IMR-90 (cell line): ENCODE measurements at regions not wholly inside any gene's neighbourhood (a gene's known extent, or its start where the extent isn't known, plus 50 kb on each side); places are given as distances from the start of the nearest gene placed in this dataset.

Experiments
- ATAC-seq: fragments of 200-7000 bp; cut with Tn5 transposase; 2 replicates; pipeline ENCODE4 v1.9.1; 2020; ENCODE audit warnings: low read depth, mild to moderate bottlenecking, moderate library complexity
- BruUV-seq: library from RNA; stranded (reverse); fragments of 400-500 nt; replicated peaks from 2 replicates; lab custom pipeline; 2021; lab: Mats Ljungman, UMichigan
- CTCF ChIA-PET: fragments of 300-600 bp; formaldehyde crosslinking; extraction: SDS; loops from one replicate; lab custom pipeline; 2021; ENCODE audit warnings: antibody characterized with exemption; lab: Yijun Ruan, JAX
- POLR2A ChIA-PET: fragments of 300-600 bp; sonication (Branson Sonifier 250); formaldehyde crosslinking; loops from one replicate; lab custom pipeline; 2022; ENCODE audit warnings: antibody characterized with exemption; ENCODE audit not compliant: unreplicated experiment; lab: Charles Lee
- DNase-seq: peaks from one replicate; pipeline ENCODE4 v3.0.0; 2013
- H2AFZ ChIP-seq: replicated peaks from 2 replicates; pipeline ENCODE3; 2013; ENCODE audit warnings: low read length, mild to moderate bottlenecking; ENCODE audit not compliant: poor library complexity
- H2AK5ac ChIP-seq: 2 replicates; pipeline ENCODE4 v1.6.1; 2013; ENCODE audit warnings: low read depth, low read length, inconsistent platforms
- H2AK9ac ChIP-seq: replicated peaks from 2 replicates; pipeline ENCODE3; 2013; ENCODE audit warnings: mild to moderate bottlenecking, low read depth, low read length, moderate library complexity; ENCODE audit not compliant: poor library complexity
- H2BK120ac ChIP-seq: 2 replicates; pipeline ENCODE4 v1.6.1; 2013; ENCODE audit warnings: low read depth, low read length, inconsistent platforms
- H2BK15ac ChIP-seq: 3 replicates; pipeline ENCODE4 v1.6.1; 2013; ENCODE audit warnings: low read depth, low read length, inconsistent platforms
- H2BK20ac ChIP-seq: 2 replicates; pipeline ENCODE4 v1.6.1; 2013; ENCODE audit warnings: low read depth, mild to moderate bottlenecking, inconsistent platforms, low read length, moderate library complexity
- H2BK5ac ChIP-seq: 2 replicates; pipeline ENCODE4 v1.6.1; 2013; ENCODE audit warnings: mild to moderate bottlenecking, low read depth, low read length, inconsistent platforms; ENCODE audit not compliant: poor library complexity, severe bottlenecking
- H3K14ac ChIP-seq: replicated peaks from 2 replicates; pipeline ENCODE4 v1.6.1; 2013; ENCODE audit warnings: low read depth, low read length, inconsistent platforms
- H3K18ac ChIP-seq: 2 replicates; pipeline ENCODE4 v1.6.1; 2013; ENCODE audit warnings: low read depth, low read length, control low read depth
- H3K23ac ChIP-seq: 2 replicates; pipeline ENCODE4 v1.6.1; 2013; ENCODE audit warnings: low read depth, low read length, inconsistent platforms
- H3K27ac ChIP-seq: 2 replicates; pipeline ENCODE4 v1.5.1; 2013; ENCODE audit warnings: mild to moderate bottlenecking, control low read depth, low read length; ENCODE audit not compliant: insufficient read depth
- H3K27me3 ChIP-seq: 2 replicates; pipeline ENCODE4 v1.6.1; 2013; ENCODE audit warnings: low read length; ENCODE audit not compliant: control insufficient read depth, insufficient read depth
- H3K36me3 ChIP-seq: 2 replicates; pipeline ENCODE4 v1.6.1; 2013; ENCODE audit warnings: low read length, mixed read lengths; ENCODE audit not compliant: control insufficient read depth, insufficient read depth
- H3K4ac ChIP-seq: 2 replicates; pipeline ENCODE4 v1.6.1; 2013; ENCODE audit warnings: low read depth, low read length, inconsistent platforms
- H3K4me1 ChIP-seq: 2 replicates; pipeline ENCODE4 v1.6.1; 2013; ENCODE audit warnings: low read length, mixed read lengths; ENCODE audit not compliant: control insufficient read depth, insufficient read depth
- H3K4me2 ChIP-seq: 2 replicates; pipeline ENCODE4 v1.6.1; 2013; ENCODE audit warnings: low read depth, mild to moderate bottlenecking, control low read depth, low read length, moderate library complexity
- H3K4me3 ChIP-seq: 2 replicates; pipeline ENCODE4 v1.5.1; 2013; ENCODE audit warnings: low read depth, mild to moderate bottlenecking, control low read depth, low read length, moderate library complexity; ENCODE audit not compliant: insufficient read depth
- H3K56ac ChIP-seq: 2 replicates; pipeline ENCODE4 v1.6.1; 2013; ENCODE audit warnings: low read length, inconsistent platforms; ENCODE audit not compliant: insufficient read depth; ENCODE audit errors: extremely low read depth
- H3K79me1 ChIP-seq, 2 experiments: 2 replicates each; pipeline ENCODE4 v1.6.1; 2013; ENCODE audit warnings: low read length in 2 of 2, inconsistent platforms in 1 of 2, low read depth in 1 of 2
- H3K9ac ChIP-seq: 2 replicates; pipeline ENCODE4 v1.6.1; 2013; ENCODE audit warnings: low read depth, low read length, control low read depth
- H3K9me1 ChIP-seq: 2 replicates; pipeline ENCODE4 v1.6.1; 2013; ENCODE audit warnings: low read length, inconsistent platforms; ENCODE audit not compliant: insufficient read depth
- H3K9me3 ChIP-seq: 2 replicates; pipeline ENCODE4 v1.6.1; 2013; ENCODE audit warnings: low read length; ENCODE audit not compliant: control insufficient read depth, insufficient read depth
- H4K20me1 ChIP-seq: 2 replicates; pipeline ENCODE4 v1.6.1; 2013; ENCODE audit warnings: low read length, inconsistent platforms; ENCODE audit not compliant: insufficient read depth
- H4K5ac ChIP-seq: 2 replicates; pipeline ENCODE4 v1.6.1; 2013; ENCODE audit warnings: mild to moderate bottlenecking, low read depth, low read length, control low read depth
- H4K8ac ChIP-seq, 2 experiments: 2 replicates each; pipeline ENCODE4 v1.6.1; 2013; ENCODE audit warnings: low read depth in 2 of 2, low read length in 2 of 2, control low read depth in 1 of 2, inconsistent platforms in 1 of 2
- H4K91ac ChIP-seq: 2 replicates; pipeline ENCODE4 v1.6.1; 2013; ENCODE audit warnings: low read depth, low read length, inconsistent platforms; ENCODE audit not compliant: insufficient read depth
- BHLHE40 ChIP-seq: fragments of 150-350 bp; IDR thresholded peaks from 2 replicates; pipeline ENCODE4 v1.6.1; 2016; ENCODE audit warnings: mild to moderate bottlenecking, low read depth, low read length
- MAFK ChIP-seq: IDR thresholded peaks from 2 replicates; pipeline ENCODE4 v1.6.1; 2012; ENCODE audit warnings: low read depth, low read length, improper control_type of control experiment
- RFX5 ChIP-seq: IDR thresholded peaks from 2 replicates; pipeline ENCODE4 v1.8.0; 2012; ENCODE audit warnings: low read depth, mild to moderate bottlenecking, low read length, moderate library complexity
- SMC3 ChIP-seq: fragments of 150-350 bp; IDR thresholded peaks from 2 replicates; pipeline ENCODE4 v1.6.1; 2016; ENCODE audit warnings: low read depth, mild to moderate bottlenecking, antibody characterized with exemption, low read length, moderate library complexity
- USF2 ChIP-seq: fragments of 150-350 bp; IDR thresholded peaks from 2 replicates; pipeline ENCODE4 v1.6.1; 2017; ENCODE audit warnings: mild to moderate bottlenecking, antibody characterized with exemption, low read length, low read depth
- WGBS, 2 experiments: methylation state at CpG; one replicate each; pipeline versions ENCODE4 v1.1.5 to v1.1.7; 2013; ENCODE audit warnings: missing lambda C conversion rate in 2 of 2; ENCODE audit not compliant: insufficient read length in 1 of 2; ENCODE audit errors: extremely low coverage in 2 of 2; 5-methylcytosine and 5-hydroxymethylcytosine counted together
- dilution Hi-C: fragments of 300-500 bp; cut with HindIII; formaldehyde crosslinking; loops from one replicate; pipeline ENCODE4 v1.14.3; 2018; ENCODE audit warnings: low sequenced_read_pairs; ENCODE audit not compliant: unreplicated experiment
- in situ Hi-C: fragments of 300-500 bp; cut with MboI; formaldehyde crosslinking; loops from 3 replicates; pipeline ENCODE4 v1.14.3; 2019; ENCODE audit warnings: low sequenced_read_pairs, inconsistent platforms, mixed read lengths
- intact Hi-C: fragments of 100-400 bp; cut with micrococcal nuclease; formaldehyde crosslinking; loops from 2 replicates; pipeline ENCODE4 v1.10.0; 2022

GRCh38 chr3:105950881-105951600 lies 82.2 kb upstream of the CBLB start:
- Histone ChIP-seq H3K18ac (no peak overlapping the region), H2AK9ac (no peak overlapping the region), H2BK20ac (no peak overlapping the region; the same call in 1 of the 2 replicates), H3K4me1 (no peaks in the 10 kb centered on the region), H4K91ac (no peak overlapping the region), H3K9ac (no peak overlapping the region), H3K56ac (no peak overlapping the region), H2BK15ac (no peak overlapping the region), H2AFZ (no peak overlapping the region), H3K79me1 (no peaks in the 10 kb centered on the region), H3K27ac (no peak overlapping the region), H3K4ac (no peak overlapping the region), H3K14ac (no peak overlapping the region), H3K9me1 (no peaks in the 10 kb centered on the region), H3K23ac (no peak overlapping the region), H3K4me2 (no peak overlapping the region), H3K36me3 (no peaks in the 10 kb centered on the region), H4K8ac (peak overlapping the region in 1 of 2 experiments; percentile 13; a peak in 1 of 4 replicates), H3K4me3 (no peak overlapping the region), H3K9me3 (no peaks in the 10 kb centered on the region), H4K20me1 (no peaks in the 10 kb centered on the region), H2BK5ac (no peak overlapping the region), H4K5ac (no peak overlapping the region), H2BK120ac (no peak overlapping the region), H2AK5ac (no peak overlapping the region), H3K27me3 (no peaks in the 10 kb centered on the region)
- BruUV-seq = no TSS peak
- TF ChIP-seq RFX5 (no peak), SMC3 (no peak), BHLHE40 (no peak), USF2 (no peak), MAFK (no peak)
- in situ Hi-C loops = no loop called here
- WGBS, 2 experiments = no CpG with 5 or more reads among the region's 2 CpGs
- DNase-seq (no peak), ATAC-seq (no peak)
- dilution Hi-C loops = no loop called here
- intact Hi-C loops = no loop called here
- POLR2A ChIA-PET = no interaction called here
- CTCF ChIA-PET = interaction anchor here (0.5 kb wide), 1 partner anchor 13 kb away, joined by 3 read pairs; no protein-coding TSS in a partner anchor
